HG03354 (cell line): ENCODE measurements at regions not wholly inside any gene's neighbourhood (a gene's known extent, or its start where the extent isn't known, plus 50 kb on each side); places are given as distances from the start of the nearest gene placed in this dataset.
A peak's percentile ranks its signal among the peaks of the same experiment; 100 is the strongest.

Source experiments
- ATAC-seq: cut with Tn5 transposase; IDR thresholded peaks from one replicate; pipeline ENCODE4 v1.9.1; 2021; ENCODE audit warnings: mild to moderate bottlenecking; ENCODE audit not compliant: unreplicated experiment, poor library complexity, severe bottlenecking

DNA sequence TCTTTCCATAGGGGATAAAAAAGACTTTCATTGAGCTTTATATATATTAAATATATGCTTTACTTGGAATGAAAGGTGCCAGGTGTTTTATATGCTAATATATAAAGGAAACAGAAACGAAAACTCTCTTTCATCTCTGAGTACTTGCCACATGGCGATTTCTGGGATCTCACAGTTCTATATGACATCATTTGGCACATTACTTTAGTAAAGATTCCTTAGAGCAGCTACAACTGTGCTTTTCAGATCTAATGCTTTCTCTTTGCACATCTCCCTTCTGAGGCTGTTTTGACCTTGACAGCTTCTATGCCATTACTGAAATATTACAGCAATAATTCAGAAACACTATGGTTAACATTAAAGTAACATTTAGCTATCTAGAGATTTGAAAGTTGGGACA lies 1082.9 kb upstream of the CDH2 start:
- no peak for ATAC-seq

- ATAC-seq, result no peak
Measured at GRCh38 chr18:29254123-29254522, 1077.2 kb upstream of the CDH2 start.

- ATAC-seq, result no peak
Measured at GRCh38 chr18:29251681-29252080, 1074.8 kb upstream of the CDH2 start.

DNA sequence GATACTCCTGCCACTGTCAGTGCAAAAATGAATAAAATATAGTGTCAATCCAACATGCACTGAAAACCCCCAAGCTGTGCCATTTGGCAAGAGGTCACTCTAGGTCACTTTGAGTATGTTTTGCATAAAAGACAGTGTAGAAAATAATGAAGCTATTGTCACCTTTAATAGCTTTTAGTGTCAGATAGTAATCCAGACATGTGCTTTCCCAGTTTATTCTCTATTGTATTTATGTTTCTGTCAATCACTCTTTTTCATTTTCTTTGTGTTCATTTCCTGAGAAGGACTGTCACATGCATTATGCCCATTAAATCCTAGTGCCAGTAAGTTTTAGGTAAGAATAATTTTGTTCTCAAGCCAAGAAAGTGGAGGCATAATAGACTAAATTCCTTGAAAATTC lies 1073.9 kb upstream of the CDH2 start:
- ATAC-seq, result no peak

GRCh38 chr18:29250259-29250658 lies 1073.3 kb upstream of the CDH2 start:
- ATAC-seq, result no peak

DNA sequence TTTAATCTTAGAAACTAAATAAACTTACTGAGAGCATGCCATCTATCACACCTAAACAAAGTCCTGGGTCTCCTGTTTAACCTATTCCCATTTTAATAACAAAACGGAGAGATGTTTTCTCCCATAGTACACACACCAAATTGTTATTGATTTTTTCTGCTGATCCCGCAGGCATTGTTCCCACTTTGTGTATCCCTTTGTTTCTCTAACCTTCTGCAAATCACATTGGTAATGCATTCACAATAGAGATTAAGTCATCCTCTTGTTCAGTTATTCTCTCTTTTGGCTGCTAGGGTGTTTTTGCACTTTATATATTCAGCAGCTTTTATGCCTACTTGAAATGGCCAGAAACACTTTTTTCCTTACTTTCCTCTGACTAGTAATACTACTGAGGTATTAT lies 1071.9 kb upstream of the CDH2 start:
- no peak for ATAC-seq

- no peak for ATAC-seq
Measured at GRCh38 chr18:29241199-29241598, 1064.3 kb upstream of the CDH2 start.

DNA sequence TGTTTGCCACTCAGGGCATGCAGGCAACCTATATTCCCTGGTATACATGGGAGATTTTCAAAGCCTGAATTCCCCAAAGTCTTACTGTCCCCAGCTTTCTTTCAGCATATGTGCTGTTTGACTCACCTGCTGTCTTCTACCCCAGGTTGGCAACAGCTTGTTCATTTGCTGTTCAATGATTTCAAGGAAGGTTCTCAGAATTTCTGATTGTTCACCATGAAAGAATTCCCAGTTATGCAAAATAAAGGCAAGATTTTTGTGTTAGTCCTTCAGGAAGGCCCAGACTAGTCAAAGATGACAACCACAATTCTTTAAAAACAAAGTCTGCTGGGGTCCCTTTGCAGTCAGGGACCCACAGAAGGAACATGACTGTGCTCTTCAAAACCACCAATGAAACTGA lies 1057.8 kb upstream of the CDH2 start:
- ATAC-seq, result no peak

GRCh38 chr18:29226213-29226612 lies 1049.3 kb upstream of the CDH2 start:
- ATAC-seq, result no peak

DNA sequence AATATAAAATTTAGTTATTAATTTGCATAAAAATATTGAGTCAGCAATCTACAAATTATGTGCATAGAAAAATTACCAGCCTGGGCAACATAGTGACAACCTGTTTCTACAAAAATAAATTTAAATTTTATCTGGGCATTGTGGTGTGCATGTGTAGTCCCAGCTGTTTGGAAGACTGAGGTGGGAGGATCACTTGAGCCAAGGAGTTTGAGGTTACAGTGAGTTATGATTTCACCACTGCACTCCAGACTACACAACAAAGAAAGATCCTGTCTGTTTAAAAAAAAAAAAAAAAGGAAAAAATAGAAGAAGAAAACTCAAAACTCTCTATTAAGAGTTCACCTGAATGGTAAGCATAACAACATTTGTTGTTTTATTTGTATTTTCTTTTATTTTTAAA lies 1048.4 kb upstream of the CDH2 start:
- ATAC-seq, result no peak

DNA sequence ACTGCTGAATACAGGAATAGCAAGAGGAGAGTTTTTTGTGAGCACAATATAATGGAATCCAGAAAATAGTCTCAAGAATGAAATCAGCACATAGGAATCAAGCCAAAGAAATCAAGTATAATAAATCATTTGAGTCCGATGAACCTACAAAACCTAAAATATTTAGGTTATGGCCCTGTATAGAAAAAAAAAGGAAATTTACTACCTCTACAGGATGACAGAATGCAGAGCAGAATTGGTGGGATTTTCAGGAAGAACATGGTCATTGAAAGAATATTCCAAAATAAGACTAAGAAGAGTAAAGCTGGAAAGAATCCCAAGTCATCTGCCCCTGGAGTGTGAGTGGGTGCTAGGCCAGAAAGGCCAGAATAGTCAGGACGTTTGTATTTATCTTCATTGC lies 1041.2 kb upstream of the CDH2 start:
- ATAC-seq, result no peak

GRCh38 chr18:29217124-29217915 lies 1040.4 kb upstream of the CDH2 start:
- ATAC-seq, result no peak

- ATAC-seq, result no peak
Measured at GRCh38 chr18:29198834-29199233, 1021.9 kb upstream of the CDH2 start.

- ATAC-seq, result no peak
Measured at GRCh38 chr18:29196307-29196706, 1019.4 kb upstream of the CDH2 start.

- ATAC-seq, result no peak
Measured at GRCh38 chr18:29191263-29191662, 1014.3 kb upstream of the CDH2 start.

DNA sequence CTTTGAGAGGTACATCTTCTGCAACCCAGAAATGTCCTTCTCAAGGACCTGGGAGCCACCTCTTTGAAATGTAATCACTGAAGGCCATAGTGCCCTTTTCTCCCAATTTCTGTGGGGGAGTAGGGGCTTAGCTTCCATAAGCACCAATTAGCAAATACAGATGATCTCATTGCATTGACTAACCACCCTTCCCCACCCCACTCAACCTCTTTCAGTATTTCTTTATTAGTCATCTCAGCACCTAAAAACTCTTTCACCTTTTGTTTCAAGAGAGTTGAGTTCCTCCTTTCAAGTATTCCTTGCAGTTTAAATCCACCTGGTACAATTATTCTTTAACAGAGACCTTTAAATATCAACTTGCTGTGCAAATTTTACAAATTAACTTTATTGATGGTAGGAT lies 1011.8 kb upstream of the CDH2 start:
- peak; percentile 82 for ATAC-seq

- no peak for ATAC-seq
Measured at GRCh38 chr18:29185801-29186200, 1008.9 kb upstream of the CDH2 start.

DNA sequence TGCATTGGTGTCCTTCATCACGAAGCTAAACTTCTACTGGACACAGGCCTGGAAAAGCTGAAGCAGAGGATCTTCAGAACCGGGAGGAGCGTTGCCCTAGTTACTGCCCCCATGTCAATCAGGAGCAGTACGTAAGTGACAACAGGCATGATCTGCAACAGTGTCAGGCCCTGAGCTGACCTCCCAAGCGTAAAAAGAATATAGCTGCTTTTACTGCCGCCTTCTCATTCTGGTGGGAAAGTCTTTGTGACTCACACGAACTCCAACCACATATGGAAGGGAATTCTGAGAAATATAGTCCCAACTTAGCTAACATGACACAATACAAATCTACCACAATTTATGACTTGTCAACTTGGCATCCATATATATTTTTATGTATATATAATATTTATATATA lies 1007.7 kb upstream of the CDH2 start:
- no peak for ATAC-seq

DNA sequence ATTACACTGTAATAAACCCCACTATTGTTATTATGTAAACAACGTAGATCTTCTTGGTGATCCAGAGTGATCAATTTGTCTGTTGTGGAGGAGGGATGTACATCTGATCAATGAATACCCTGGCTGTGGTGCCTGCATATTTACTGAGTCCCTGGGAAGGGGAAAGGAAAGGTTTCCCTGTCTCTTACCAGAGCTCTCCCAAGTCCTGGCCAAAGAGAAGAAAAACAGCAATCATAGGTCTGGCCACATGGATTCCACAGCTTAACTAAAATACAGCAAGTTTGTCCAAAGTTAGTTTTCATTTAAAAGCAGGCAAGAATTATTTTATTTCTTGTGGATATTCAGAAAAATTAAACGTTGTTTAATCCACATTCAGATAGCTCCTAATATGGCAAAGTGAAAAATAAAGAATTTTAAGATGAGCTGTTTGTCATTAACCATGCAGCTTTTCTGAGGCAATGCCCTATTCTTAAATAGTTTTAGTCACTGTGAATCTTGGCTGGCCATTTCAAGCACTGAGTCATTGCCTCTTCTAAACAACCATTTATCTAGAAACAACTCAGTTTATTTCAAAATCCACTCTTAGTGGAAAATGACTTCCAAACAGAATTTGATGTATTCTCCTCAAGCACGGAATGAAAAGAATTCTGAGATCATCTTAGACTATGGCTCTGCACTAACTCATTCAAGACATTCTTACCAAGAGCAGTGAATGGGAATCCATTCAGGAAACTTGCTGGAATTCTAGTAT lies 1004.4 kb upstream of the CDH2 start:
- ATAC-seq, result no peak

- no peak for ATAC-seq
Measured at GRCh38 chr18:29176681-29177080, 999.8 kb upstream of the CDH2 start.

- no peak for ATAC-seq
Measured at GRCh38 chr18:29174891-29175290, 998.0 kb upstream of the CDH2 start.

DNA sequence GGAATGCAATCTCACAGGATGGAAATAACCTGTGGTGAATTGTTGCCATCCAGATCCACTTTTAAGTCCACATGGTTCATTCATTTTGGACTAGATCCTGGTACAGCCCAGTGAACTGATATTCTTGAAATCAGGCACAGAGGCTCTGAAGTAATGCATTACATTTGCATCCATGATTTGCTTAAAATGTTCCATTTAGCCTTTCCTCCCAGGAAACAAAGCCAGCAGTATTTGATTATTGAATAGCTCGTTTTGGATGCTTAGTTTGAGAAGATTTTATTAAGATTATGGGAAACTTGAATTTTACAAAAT lies 995.8 kb upstream of the CDH2 start:
- no peak for ATAC-seq
